Ovary (tissue), 7 donors: ENCODE measurements at regions not wholly inside any gene's neighbourhood (a gene's known extent, or its start where the extent isn't known, plus 50 kb on each side); places are given as distances from the start of the nearest gene placed in this dataset.

ENCODE experiments used
- DNase-seq, 5 donors: peaks; one replicate each; pipeline ENCODE4 v3.0.0-alpha.2; 2019 to 2020
- H3K27ac ChIP-seq, 2 donors: fragments of 200-600 bp; one replicate each; pipeline versions ENCODE4 v1.5.1 to v1.8.0; 2019 to 2022
- H3K27me3 ChIP-seq: fragments of 200-600 bp; one replicate; pipeline ENCODE4 v1.8.0; 2022
- H3K36me3 ChIP-seq: fragments of 200-600 bp; sonication (generic); one replicate; pipeline ENCODE4 v1.5.1; 2019
- H3K4me1 ChIP-seq: one replicate; pipeline ENCODE4 v1.8.1; 2013; ENCODE audit warnings: mild to moderate bottlenecking, moderate library complexity; ENCODE audit not compliant: insufficient read depth
- H3K4me3 ChIP-seq: fragments of 200-600 bp; sonication (generic); one replicate; pipeline ENCODE4 v1.5.1; 2017
- H3K9me3 ChIP-seq, 2 donors: fragments of 200-600 bp in 1 of 2; sonication (generic) in 1 of 2; one replicate each; pipeline versions ENCODE4 v1.5.1 to v1.8.1; 2013 to 2019; ENCODE audit warnings: mild to moderate bottlenecking in 1 of 2, moderate library complexity in 1 of 2
- CTCF ChIP-seq, 3 donors: fragments of 450-650 bp in 2 of 3; fragments of 200-600 bp in 1 of 3; IDR thresholded peaks; one replicate each; pipeline versions ENCODE4 v1.5.1 to v1.8.0; 2016 to 2022; ENCODE audit warnings: antibody characterized with exemption in 3 of 3, mild to moderate bottlenecking in 1 of 3
- EP300 ChIP-seq: sonication (generic); formaldehyde crosslinking; IDR thresholded peaks from one replicate; pipeline ENCODE4 v1.6.1; 2017; ENCODE audit warnings: antibody characterized with exemption
- POLR2A ChIP-seq: fragments of 450-650 bp; IDR thresholded peaks from one replicate; pipeline ENCODE4 v1.6.1; 2017; ENCODE audit warnings: antibody characterized with exemption, mild to moderate bottlenecking, moderate library complexity
- WGBS, 3 donors: extraction: QIAGEN DNeasy Blood & Tissue Kit in 1 of 3; methylation state at CpG; one replicate each; pipeline versions ENCODE4 v1.1.5 to v1.1.7; 2013 to 2017; 5-methylcytosine and 5-hydroxymethylcytosine counted together
- intact Hi-C, 4 donors: fragments of 100-400 bp; cut with DNase I; formaldehyde crosslinking; loops; one replicate each; pipeline versions ENCODE4 v1.11.0 to v1.15.1; 2022 to 2023
- donor health status: DM: no; HTN: no; CAD: no; lungs with moderate emphysema.
- donor health status: DM: no; HTN: no; CAD: no.
- donor health status: Bipolar disorder and iron deficiency.
- donor health status: DM: no; HTN: no; CAD: no.
- donor health status: DM: yes; HTN: yes; CAD: no.

- TF ChIP-seq POLR2A (no peak), CTCF (IDR thresholded peaks at IDR 0.05) (peak in 1 of 3 donors; percentile 12), EP300 (no peak)
- 0 to 1% (median 1%) methylated on average over 22 of the region's 22 CpGs for WGBS, 3 donors
- peak; percentile 85 to 90 (median 86) for DNase-seq
- intact Hi-C loops: loop anchor here (5.0 to 10.0 kb wide), 4 partner anchors 134 to 353 kb away; no protein-coding TSS in a partner anchor
- Histone ChIP-seq H3K36me3 (no peaks in the 10 kb centered on the region), H3K27me3 (no peaks in the 10 kb centered on the region), H3K4me1 (peaks cover 5% of the 10 kb centered on the region), H3K27ac (peak overlapping the region; percentile 35 to 78), H3K4me3 (peak overlapping the region; percentile 25), H3K9me3 (no peaks in the 10 kb centered on the region)
Observed at GRCh38 chr4:38318737-38319455, 345.1 kb upstream of the KLF3 start.

GRCh38 chr4:38319456-38320342 lies 344.3 kb upstream of the KLF3 start:
- Histone ChIP-seq H3K4me3 (no peak overlapping the region), H3K36me3 (no peaks in the 10 kb centered on the region)
- intact Hi-C loops: loop anchor here (2.0 to 10.0 kb wide), 7 partner anchors 125 to 357 kb away; no protein-coding TSS in a partner anchor

GRCh38 chr4:38320343-38320695 lies 343.7 kb upstream of the KLF3 start:
- H3K9me3 ChIP-seq: no peaks in the 10 kb centered on the region
- WGBS, 3 donors: 77 to 84% (median 83%) methylated on average over 5 of the region's 5 CpGs
- intact Hi-C loops: loop anchor here (2.0 to 10.0 kb wide), 5 partner anchors 126 to 356 kb away; no protein-coding TSS in a partner anchor
- H3K27me3 ChIP-seq: no peaks in the 10 kb centered on the region
- TF ChIP-seq POLR2A (no peak), EP300 (no peak), CTCF (IDR thresholded peaks at IDR 0.05) (no peak)
- H3K27ac ChIP-seq: peak overlapping the region in 1 of 2 donors; percentile 65
- H3K4me3 ChIP-seq: no peak overlapping the region
- DNase-seq: no peak
- H3K4me1 ChIP-seq: peaks cover 5% of the 10 kb centered on the region
- H3K36me3 ChIP-seq: no peaks in the 10 kb centered on the region

More at GRCh38 chr4:38319456-38320342, 344.3 kb upstream of the KLF3 start:
- Histone ChIP-seq H3K9me3 (no peaks in the 10 kb centered on the region), H3K27me3 (no peaks in the 10 kb centered on the region), H3K27ac (peak overlapping the region; percentile 65 to 78), H3K4me1 (peaks cover 5% of the 10 kb centered on the region)
- WGBS, 3 donors: 17 to 21% (median 17%) methylated on average over 17 of the region's 17 CpGs
- peak; percentile 92 to 99 (median 98) for DNase-seq
- TF ChIP-seq CTCF (IDR thresholded peaks at IDR 0.05) (peak; percentile 91 to 93 (median 92)), POLR2A (no peak)

GRCh38 chr4:38320833-38321232 lies 343.2 kb upstream of the KLF3 start:
- WGBS, 3 donors: 82 to 92% (median 89%) methylated on average over 4 of the region's 4 CpGs
- no peak for DNase-seq
- Histone ChIP-seq H3K27me3 (no peaks in the 10 kb centered on the region), H3K4me3 (no peak overlapping the region), H3K9me3 (no peaks in the 10 kb centered on the region), H3K36me3 (no peaks in the 10 kb centered on the region), H3K4me1 (peaks cover 5% of the 10 kb centered on the region), H3K27ac (no peak overlapping the region)
- TF ChIP-seq CTCF (IDR thresholded peaks at IDR 0.05) (no peak), EP300 (no peak), POLR2A (no peak)
- intact Hi-C loops: loop anchor here (2.0 to 10.0 kb wide), 5 partner anchors 126 to 356 kb away; no protein-coding TSS in a partner anchor
